ENCODE measurements at regions not wholly inside any gene's neighbourhood (a gene's known extent, or its start where the extent isn't known, plus 50 kb on each side); places are given as distances from the start of the nearest gene placed in this dataset.

- Histone ChIP-seq H4K20me1 (ENCODE audit: control insufficient read depth, extremely low read depth, insufficient read depth, low read length) (no peaks in the 10 kb centered on the region), H3K36me3 (ENCODE audit: control insufficient read depth, insufficient read depth, low read length) (no peaks in the 10 kb centered on the region), H3K79me2 (ENCODE audit: control insufficient read depth, insufficient read depth, low read length) (no peaks in the 10 kb centered on the region), H3K9me3 (ENCODE audit: control insufficient read depth, insufficient read depth, low read depth, low read length) (no peaks in the 10 kb centered on the region), H3K9ac (ENCODE audit: insufficient read depth, low read length) (no peak overlapping the region), H3K4me3 (replicated peaks in 1 of 4; ENCODE audit: control extremely low read depth in 1 of 4, insufficient read depth in 1 of 4, low read depth in 3 of 4, low read length in 4 of 4) (no peak overlapping the region), H3K27ac (ENCODE audit: insufficient read depth, low read length) (no peak overlapping the region), H3K27me3 (ENCODE audit: control insufficient read depth, insufficient read depth, low read length) (no peaks in the 10 kb centered on the region), H2AFZ (ENCODE audit: low read length) (no peak overlapping the region), H3K4me2 (ENCODE audit: extremely low read depth, insufficient read depth, low read length) (no peak overlapping the region), H3K4me1 (ENCODE audit: control insufficient read depth, extremely low read depth, insufficient read depth, low read length) (no peaks in the 10 kb centered on the region)
- TF ChIP-seq CTCF (conservative IDR thresholded peaks at IDR 0.05 in 1 of 2, IDR thresholded peaks at IDR 0.05 in 1 of 2; ENCODE audit: low read depth in 1 of 2, low read length in 2 of 2) (no peak), EZH2 (IDR thresholded peaks at IDR 0.05; ENCODE audit: low read length, missing control alignments) (no peak)
- DNase-seq (ENCODE audit: low read depth in 2 of 2): no peak
Measured at GRCh38 chr2:238502088-238502810, 75.5 kb downstream of the ASB1 start.

GRCh38 chr2:238502956-238503791 is 76.4 kb downstream of the ASB1 start:
- no peaks in the 10 kb centered on the region for H3K9me3 ChIP-seq (ENCODE audit: control insufficient read depth, insufficient read depth, low read depth, low read length)
- no peaks in the 10 kb centered on the region for H3K27me3 ChIP-seq (ENCODE audit: control insufficient read depth, insufficient read depth, low read length)
- no peaks in the 10 kb centered on the region for H3K36me3 ChIP-seq (ENCODE audit: control insufficient read depth, insufficient read depth, low read length)
- no peak overlapping the region for H3K9ac ChIP-seq (ENCODE audit: insufficient read depth, low read length)
- TF ChIP-seq CTCF (conservative IDR thresholded peaks at IDR 0.05 in 1 of 2, IDR thresholded peaks at IDR 0.05 in 1 of 2; ENCODE audit: low read depth in 1 of 2, low read length in 2 of 2) (no peak), EZH2 (IDR thresholded peaks at IDR 0.05; ENCODE audit: low read length, missing control alignments) (no peak)
- DNase-seq (ENCODE audit: low read depth in 2 of 2): no peak
- no peak overlapping the region for H2AFZ ChIP-seq (ENCODE audit: low read length)
- no peaks in the 10 kb centered on the region for H3K79me2 ChIP-seq (ENCODE audit: control insufficient read depth, insufficient read depth, low read length)
- H3K4me3 ChIP-seq (replicated peaks in 1 of 4; ENCODE audit: control extremely low read depth in 1 of 4, insufficient read depth in 1 of 4, low read depth in 3 of 4, low read length in 4 of 4): no peak overlapping the region
- no peaks in the 10 kb centered on the region for H4K20me1 ChIP-seq (ENCODE audit: control insufficient read depth, extremely low read depth, insufficient read depth, low read length)
- no peaks in the 10 kb centered on the region for H3K4me1 ChIP-seq (ENCODE audit: control insufficient read depth, extremely low read depth, insufficient read depth, low read length)
- H3K27ac ChIP-seq (ENCODE audit: insufficient read depth, low read length): no peak overlapping the region
- no peak overlapping the region for H3K4me2 ChIP-seq (ENCODE audit: extremely low read depth, insufficient read depth, low read length)

DNA sequence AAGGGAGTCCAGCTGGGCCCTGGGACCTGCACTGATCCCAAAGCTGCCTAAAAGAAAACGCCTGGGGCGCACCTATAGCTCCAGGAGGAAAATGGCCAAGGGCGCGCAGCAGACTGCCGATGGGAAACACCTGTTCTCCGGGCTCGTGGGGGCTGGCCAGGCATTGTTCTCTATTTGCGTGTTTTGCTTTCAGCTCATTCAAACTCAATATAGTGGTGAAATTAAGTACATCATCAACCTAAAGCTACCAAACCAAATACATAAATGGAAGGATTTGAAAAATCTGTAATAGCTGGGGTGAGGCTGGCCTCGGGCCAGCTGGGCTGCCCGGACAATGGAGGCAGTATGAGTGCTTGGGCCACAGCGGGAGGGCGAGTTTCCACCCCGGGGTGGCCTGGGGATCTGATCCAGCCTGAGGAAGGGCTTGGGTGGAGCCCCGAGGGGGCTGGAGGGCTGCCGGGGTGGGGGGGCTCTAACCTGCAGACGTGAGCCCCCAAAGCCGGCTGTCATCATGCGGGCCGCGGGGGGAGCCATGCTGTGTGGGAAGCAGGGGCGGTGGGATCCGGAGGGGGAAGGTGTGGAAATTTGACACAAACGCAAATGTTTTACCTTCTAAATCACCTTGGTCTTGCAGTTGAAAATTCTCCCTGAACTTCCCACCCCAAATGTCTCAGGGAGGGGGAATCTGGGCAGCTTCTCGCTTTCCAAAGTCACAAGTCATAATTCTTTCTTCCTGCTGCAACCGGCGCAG is 77.6 kb downstream of the ASB1 start:
- no peaks in the 10 kb centered on the region for H3K9me3 ChIP-seq (ENCODE audit: control insufficient read depth, insufficient read depth, low read depth, low read length)
- H3K79me2 ChIP-seq (ENCODE audit: control insufficient read depth, insufficient read depth, low read length): no peaks in the 10 kb centered on the region
- DNase-seq (ENCODE audit: low read depth in 2 of 2): no peak
- H3K4me2 ChIP-seq (ENCODE audit: extremely low read depth, insufficient read depth, low read length): no peak overlapping the region
- no peak overlapping the region for H3K27ac ChIP-seq (ENCODE audit: insufficient read depth, low read length)
- no peaks in the 10 kb centered on the region for H3K36me3 ChIP-seq (ENCODE audit: control insufficient read depth, insufficient read depth, low read length)
- H2AFZ ChIP-seq (ENCODE audit: low read length): no peak overlapping the region
- H3K9ac ChIP-seq (ENCODE audit: insufficient read depth, low read length): no peak overlapping the region
- no peaks in the 10 kb centered on the region for H4K20me1 ChIP-seq (ENCODE audit: control insufficient read depth, extremely low read depth, insufficient read depth, low read length)
- no peaks in the 10 kb centered on the region for H3K27me3 ChIP-seq (ENCODE audit: control insufficient read depth, insufficient read depth, low read length)
- no peaks in the 10 kb centered on the region for H3K4me1 ChIP-seq (ENCODE audit: control insufficient read depth, extremely low read depth, insufficient read depth, low read length)
- H3K4me3 ChIP-seq (replicated peaks in 1 of 4; ENCODE audit: control extremely low read depth in 1 of 4, insufficient read depth in 1 of 4, low read depth in 3 of 4, low read length in 4 of 4): no peak overlapping the region
- TF ChIP-seq EZH2 (IDR thresholded peaks at IDR 0.05; ENCODE audit: low read length, missing control alignments) (no peak), CTCF (conservative IDR thresholded peaks at IDR 0.05 in 1 of 2, IDR thresholded peaks at IDR 0.05 in 1 of 2; ENCODE audit: low read depth in 1 of 2, low read length in 2 of 2) (no peak)

All from fibroblast of lung (primary cell).